ENCODE measurements at regions not wholly inside any gene's neighbourhood (a gene's known extent, or its start where the extent isn't known, plus 50 kb on each side); places are given as distances from the start of the nearest gene placed in this dataset.

- TF ChIP-seq POLR2A (IDR thresholded peaks at IDR 0.05) (no peak), CTCF (IDR thresholded peaks at IDR 0.05) (no peak)
Measured at GRCh38 chr12:89122852-89123251, 229.4 kb downstream of the DUSP6 start.

All from lower leg skin (tissue), 3 donors.